HL-60 (cell line): ENCODE measurements at regions not wholly inside any gene's neighbourhood (a gene's known extent, or its start where the extent isn't known, plus 50 kb on each side); places are given as distances from the start of the nearest gene placed in this dataset.

Source experiments
- DNase-seq, 2 experiments: peaks; one replicate each; pipeline ENCODE4 v3.0.0-alpha.2; 2010 to 2020; ENCODE audit warnings: low read depth in 1 of 2, low spot score in 1 of 2
- H3K27ac ChIP-seq: fragments of 250-450 bp; sonication (Bioruptor Pico); replicated peaks from 2 replicates; pipeline ENCODE4 v1.5.1; 2020; ENCODE audit warnings: mild to moderate bottlenecking, moderate library complexity
- H3K27me3 ChIP-seq: fragments of 250-450 bp; sonication (Bioruptor Pico); 2 replicates; pipeline ENCODE4 v1.5.1; 2021; ENCODE audit warnings: mild to moderate bottlenecking, moderate library complexity; ENCODE audit not compliant: insufficient read depth, poor library complexity, severe bottlenecking
- H3K4me3 ChIP-seq: replicated peaks from 2 replicates; pipeline ENCODE4 v1.5.1; 2011; ENCODE audit warnings: mild to moderate bottlenecking, control low read depth, low read length; ENCODE audit not compliant: insufficient read depth
- GABPA ChIP-seq: IDR thresholded peaks from 2 replicates; pipeline ENCODE4 v1.6.1; 2012; ENCODE audit warnings: low read depth
- POLR2AphosphoS5 ChIP-seq: IDR thresholded peaks from 2 replicates; pipeline ENCODE4 v1.6.1; 2012; ENCODE audit warnings: low read depth
- SPI1 ChIP-seq: IDR thresholded peaks from 2 replicates; pipeline ENCODE4 v1.6.1; 2012; ENCODE audit warnings: low read depth, mild to moderate bottlenecking, borderline replicate concordance
- TF ChIP-seq, protein P1 (sequence below): IDR thresholded peaks from 2 replicates; pipeline ENCODE4 v1.6.1; 2012; ENCODE audit warnings: low read depth; ENCODE audit not compliant: insufficient replicate concordance
- TF ChIP-seq, protein P2 (sequence below): IDR thresholded peaks from one replicate; pipeline ENCODE4 v1.5.1; 2011; ENCODE audit warnings: low read length, control low read depth, inconsistent platforms; ENCODE audit not compliant: insufficient read depth

DNA sequence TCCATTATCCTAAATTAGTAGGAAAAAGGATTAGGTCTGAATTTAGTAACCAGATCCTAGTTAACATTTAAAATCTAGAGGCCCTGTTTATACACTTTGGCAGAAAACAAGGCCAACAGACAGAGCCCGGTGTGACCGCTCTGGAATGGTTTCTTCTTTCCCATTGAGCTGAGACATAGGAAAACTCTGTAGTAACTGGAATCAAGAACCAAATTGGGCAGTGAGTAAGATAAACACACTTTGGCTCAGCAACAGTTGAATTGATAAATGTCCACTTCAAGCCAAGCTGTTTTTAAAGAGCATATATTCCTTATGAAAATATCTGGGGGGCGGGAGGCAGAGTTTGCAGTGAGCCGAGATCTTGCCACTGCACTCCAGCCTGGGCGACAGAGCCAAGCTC is 343.7 kb upstream of the SEMA3A start:
- no peak overlapping the region for H3K4me3 ChIP-seq
- no peak for DNase-seq
- TF ChIP-seq, protein P1, sequence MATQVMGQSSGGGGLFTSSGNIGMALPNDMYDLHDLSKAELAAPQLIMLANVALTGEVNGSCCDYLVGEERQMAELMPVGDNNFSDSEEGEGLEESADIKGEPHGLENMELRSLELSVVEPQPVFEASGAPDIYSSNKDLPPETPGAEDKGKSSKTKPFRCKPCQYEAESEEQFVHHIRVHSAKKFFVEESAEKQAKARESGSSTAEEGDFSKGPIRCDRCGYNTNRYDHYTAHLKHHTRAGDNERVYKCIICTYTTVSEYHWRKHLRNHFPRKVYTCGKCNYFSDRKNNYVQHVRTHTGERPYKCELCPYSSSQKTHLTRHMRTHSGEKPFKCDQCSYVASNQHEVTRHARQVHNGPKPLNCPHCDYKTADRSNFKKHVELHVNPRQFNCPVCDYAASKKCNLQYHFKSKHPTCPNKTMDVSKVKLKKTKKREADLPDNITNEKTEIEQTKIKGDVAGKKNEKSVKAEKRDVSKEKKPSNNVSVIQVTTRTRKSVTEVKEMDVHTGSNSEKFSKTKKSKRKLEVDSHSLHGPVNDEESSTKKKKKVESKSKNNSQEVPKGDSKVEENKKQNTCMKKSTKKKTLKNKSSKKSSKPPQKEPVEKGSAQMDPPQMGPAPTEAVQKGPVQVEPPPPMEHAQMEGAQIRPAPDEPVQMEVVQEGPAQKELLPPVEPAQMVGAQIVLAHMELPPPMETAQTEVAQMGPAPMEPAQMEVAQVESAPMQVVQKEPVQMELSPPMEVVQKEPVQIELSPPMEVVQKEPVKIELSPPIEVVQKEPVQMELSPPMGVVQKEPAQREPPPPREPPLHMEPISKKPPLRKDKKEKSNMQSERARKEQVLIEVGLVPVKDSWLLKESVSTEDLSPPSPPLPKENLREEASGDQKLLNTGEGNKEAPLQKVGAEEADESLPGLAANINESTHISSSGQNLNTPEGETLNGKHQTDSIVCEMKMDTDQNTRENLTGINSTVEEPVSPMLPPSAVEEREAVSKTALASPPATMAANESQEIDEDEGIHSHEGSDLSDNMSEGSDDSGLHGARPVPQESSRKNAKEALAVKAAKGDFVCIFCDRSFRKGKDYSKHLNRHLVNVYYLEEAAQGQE = no peak
- TF ChIP-seq, protein P2, sequence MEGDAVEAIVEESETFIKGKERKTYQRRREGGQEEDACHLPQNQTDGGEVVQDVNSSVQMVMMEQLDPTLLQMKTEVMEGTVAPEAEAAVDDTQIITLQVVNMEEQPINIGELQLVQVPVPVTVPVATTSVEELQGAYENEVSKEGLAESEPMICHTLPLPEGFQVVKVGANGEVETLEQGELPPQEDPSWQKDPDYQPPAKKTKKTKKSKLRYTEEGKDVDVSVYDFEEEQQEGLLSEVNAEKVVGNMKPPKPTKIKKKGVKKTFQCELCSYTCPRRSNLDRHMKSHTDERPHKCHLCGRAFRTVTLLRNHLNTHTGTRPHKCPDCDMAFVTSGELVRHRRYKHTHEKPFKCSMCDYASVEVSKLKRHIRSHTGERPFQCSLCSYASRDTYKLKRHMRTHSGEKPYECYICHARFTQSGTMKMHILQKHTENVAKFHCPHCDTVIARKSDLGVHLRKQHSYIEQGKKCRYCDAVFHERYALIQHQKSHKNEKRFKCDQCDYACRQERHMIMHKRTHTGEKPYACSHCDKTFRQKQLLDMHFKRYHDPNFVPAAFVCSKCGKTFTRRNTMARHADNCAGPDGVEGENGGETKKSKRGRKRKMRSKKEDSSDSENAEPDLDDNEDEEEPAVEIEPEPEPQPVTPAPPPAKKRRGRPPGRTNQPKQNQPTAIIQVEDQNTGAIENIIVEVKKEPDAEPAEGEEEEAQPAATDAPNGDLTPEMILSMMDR = no peak
- TF ChIP-seq GABPA (no peak), POLR2AphosphoS5 (no peak), SPI1 (no peak)
- no peaks in the 10 kb centered on the region for H3K27me3 ChIP-seq
- H3K27ac ChIP-seq = no peak overlapping the region

DNA sequence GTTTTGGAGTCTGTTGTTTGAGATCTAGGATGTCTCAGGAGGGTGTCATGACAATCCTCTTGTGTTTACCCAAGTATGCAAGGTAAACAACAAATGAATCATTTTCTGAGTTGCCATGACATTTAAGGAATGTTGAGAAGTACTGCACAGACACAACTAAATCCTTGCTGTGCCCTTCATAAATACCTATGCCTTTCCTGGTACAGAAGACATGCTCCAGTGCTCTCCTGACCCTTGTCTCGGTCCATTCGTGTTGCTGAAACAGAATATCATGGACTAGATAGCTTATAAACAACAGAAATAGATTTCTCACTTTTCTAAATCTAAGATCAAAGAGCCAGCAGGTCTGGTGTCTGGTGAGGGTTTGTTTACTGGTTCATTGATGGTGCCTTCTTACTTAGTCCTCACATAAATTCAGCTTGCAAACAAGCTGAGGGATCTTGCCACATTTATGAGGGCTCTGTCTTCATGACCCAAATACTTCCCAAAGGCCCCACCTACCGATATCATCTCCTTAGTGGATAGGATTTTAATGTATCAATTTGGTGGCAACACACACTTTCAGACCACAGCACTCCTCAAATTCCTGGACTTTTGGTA is 341.8 kb upstream of the SEMA3A start:
- Histone ChIP-seq H3K4me3 (no peak overlapping the region), H3K27me3 (no peaks in the 10 kb centered on the region), H3K27ac (no peak overlapping the region)
- TF ChIP-seq GABPA (no peak), POLR2AphosphoS5 (no peak), SPI1 (no peak)
- TF ChIP-seq, protein P2 = no peak
- TF ChIP-seq, protein P1 = no peak
- DNase-seq = no peak

DNA sequence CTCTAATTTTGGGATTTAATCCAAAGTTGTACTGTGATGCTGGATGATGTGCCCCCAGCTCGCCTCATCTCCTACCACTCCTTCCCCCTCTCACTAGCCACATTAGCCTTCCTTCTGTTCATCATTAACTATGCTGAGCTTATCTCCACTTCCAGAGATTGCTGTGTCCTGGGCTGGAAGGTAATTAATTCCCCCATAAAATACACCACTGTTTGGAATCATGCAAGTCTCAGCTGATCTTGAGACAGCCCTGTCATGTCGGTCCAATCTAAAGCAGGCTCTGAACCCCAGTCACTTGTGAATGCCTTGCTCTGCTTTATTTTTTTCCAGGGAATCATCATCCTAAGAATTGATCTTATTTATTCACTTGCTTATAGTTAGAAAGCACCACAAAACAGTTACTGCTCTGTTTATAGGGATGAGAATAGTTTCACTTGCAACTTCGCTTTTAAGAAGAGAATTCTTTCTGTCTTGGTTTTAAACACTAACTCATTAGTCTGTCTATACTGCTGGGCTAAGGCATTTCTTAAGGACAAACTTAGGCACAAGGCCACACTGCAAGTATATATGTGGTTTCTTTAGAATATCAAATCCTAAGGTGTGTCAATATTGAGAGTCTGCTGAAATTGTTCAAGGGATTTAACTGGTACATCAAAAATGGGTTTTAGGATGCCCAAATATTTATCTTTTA is 341.1 kb upstream of the SEMA3A start:
- Histone ChIP-seq H3K27me3 (no peaks in the 10 kb centered on the region), H3K4me3 (no peak overlapping the region), H3K27ac (no peak overlapping the region)
- DNase-seq = no peak
- TF ChIP-seq GABPA (no peak), POLR2AphosphoS5 (no peak), SPI1 (no peak)
- TF ChIP-seq, protein P2 = no peak
- TF ChIP-seq, protein P1 = no peak
